Frontal cortex (tissue), 3 donors: ENCODE measurements at regions not wholly inside any gene's neighbourhood (a gene's known extent, or its start where the extent isn't known, plus 50 kb on each side); places are given as distances from the start of the nearest gene placed in this dataset.
A peak's percentile ranks its signal among the peaks of the same experiment; 100 is the strongest.
"Not testable (repeated sequence)": the region's sequence is repeated elsewhere in the genome, so short reads cannot be mapped to it uniquely, and the experiment has no call there.

Experiments
- DNase-seq, 2 donors: peaks; one replicate each; pipeline ENCODE4 v3.0.0; 2012; ENCODE audit warnings: low spot score in 2 of 2
- FAIRE-seq: peaks from 2 replicates; lab custom pipeline; 2012; peaks lifted over from hg19 to GRCh38; lab: Jason Lieb, UNC
- donor health status: control.
- donor health status: control.
- donor health status: control.

DNA sequence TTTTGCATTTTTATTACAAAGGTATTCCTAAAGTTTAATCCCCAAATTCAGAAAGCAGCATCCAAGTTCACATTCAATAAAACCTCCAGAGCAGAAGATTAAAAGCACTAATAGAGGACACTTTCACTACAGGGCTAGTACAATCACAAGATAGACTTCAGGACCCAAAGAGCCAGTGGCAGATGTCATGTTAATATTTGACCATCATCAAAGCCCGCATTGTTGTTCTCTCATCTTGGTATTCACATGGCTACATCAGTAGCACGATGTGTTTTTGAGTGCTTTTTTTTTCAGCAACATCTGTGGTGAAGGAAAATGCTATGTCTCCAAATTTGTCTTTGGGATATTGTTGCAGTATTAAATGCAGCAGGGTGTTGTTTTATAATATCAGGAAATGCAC is 134.3 kb downstream of the ARL4A start:
- DNase-seq (no peak), FAIRE-seq (no peak)

- FAIRE-seq: no peak
- DNase-seq: no peak
Measured at GRCh38 chr7:12826079-12826478, 138.6 kb downstream of the ARL4A start.

DNA sequence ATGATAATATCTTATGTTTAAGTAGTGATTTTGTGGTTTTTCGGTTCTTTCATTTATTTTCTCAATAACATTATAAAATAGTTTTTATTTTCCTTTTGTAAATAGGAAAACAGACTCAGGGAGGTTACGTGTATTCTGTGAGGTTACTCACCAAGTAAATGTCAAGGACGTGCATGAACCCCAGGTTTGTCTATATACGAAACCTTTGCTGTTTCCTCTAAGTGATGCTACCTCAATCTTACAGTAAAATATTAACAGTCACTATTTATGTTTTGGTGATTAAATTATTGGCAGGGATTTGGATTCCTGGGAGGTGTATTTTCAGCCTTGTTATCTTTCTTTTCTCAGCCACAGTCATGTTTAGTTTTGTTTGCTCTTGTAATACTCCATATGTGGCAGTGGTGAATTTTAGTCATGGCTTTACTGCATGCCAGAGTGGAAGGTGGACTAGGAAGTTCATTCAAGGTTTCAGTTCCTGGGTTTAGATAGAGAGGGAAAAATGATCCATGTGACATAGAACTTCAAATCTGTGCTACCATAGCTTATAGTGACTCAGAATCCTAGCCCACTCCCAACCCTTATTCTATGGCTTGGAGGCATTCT is 139.9 kb downstream of the ARL4A start:
- DNase-seq: no peak
- FAIRE-seq: no peak

- no peak for DNase-seq
- FAIRE-seq: no peak
Measured at GRCh38 chr7:12827920-12828319, 140.5 kb downstream of the ARL4A start.

GRCh38 chr7:12831024-12831423 is 143.6 kb downstream of the ARL4A start:
- no peak for DNase-seq
- FAIRE-seq: no peak

DNA sequence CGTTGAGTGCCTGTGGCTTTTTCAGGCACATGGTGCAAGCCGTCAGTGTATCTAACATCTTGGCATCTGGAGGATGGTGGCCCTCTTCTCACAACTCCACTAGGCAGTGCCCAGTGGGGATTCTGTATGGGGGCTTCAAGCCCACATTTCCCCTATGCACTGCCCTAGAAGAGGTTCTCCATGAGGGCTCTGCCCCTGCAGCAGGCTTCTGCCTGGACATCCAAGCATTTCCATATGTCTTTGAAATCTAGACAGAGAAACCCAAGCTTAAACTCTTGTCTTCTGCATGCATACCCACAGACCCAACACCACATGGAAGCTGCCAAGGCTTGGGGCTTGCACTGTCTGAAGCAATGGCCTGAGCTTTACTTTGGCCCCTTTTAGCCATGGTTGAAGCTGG is 146.4 kb downstream of the ARL4A start:
- no peak for DNase-seq
- FAIRE-seq: no peak

DNA sequence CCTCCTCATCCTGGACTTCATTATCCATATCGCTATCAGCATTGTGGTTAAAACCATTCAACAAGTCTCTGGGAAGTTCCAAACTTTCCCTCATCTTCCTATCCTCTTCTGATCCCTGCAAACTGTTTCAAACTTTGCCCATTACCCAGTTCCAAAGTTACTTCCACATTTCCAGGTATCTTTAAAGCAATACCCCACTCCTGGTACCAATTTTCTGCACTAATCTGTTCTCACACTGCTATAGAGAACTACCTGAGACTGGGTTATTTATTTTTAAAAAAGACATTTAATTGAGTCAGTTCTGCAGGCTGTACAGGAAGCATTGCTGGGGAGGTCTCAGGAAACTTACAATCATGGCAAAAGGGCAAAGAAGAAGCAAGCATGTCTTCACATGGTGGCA is 147.3 kb downstream of the ARL4A start:
- FAIRE-seq (no peak), DNase-seq (no peak)

DNA sequence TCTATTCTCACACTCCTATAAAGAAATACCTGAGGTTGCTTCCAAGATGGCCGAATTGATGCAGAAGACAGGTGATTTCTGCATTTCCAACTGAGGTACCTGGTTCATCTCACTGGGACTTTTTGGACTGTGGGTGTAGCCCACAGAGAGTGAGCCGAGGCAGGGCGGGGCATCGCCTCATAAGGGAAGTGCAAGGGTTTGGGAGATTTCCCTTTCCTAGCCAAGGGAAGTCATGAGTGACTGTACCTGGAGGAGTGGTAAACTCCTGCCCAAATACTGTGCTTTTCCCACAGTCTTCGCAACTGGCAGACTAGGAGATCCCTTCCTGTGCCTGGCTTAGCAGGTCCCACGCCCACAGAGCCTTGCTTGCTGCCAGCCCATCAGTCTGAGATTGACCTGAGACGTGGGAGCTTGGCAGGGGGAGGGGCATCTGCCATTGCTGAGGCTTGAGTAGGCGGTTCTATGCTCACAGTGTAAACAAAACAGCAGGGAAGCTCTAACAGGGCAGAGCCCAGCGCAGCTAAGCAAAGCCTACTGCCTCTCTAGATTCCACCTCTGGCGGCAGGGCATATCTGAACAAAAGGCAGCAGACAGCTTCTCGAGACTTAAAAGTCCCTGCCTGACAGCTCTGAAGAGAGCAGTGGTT is 152.2 kb downstream of the ARL4A start:
- no peak for DNase-seq
- FAIRE-seq: no peak

DNA sequence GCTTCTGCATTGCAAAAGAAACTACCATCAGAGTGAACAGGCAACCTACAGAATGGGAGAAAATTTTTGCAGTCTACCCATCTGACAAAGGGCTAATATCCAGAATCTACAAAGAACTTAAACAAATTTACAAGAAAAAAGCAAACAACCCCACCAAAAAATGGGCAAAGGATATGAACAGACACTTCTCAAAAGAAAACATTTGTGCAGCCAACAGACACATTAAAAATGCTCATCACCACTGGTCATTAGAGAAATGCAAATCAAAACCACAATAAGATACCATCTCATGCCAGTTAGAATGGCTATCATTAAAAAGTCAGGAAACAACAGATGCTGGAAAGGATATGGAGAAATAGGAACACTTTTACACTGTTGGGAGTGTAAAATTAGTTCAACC is 157.3 kb downstream of the ARL4A start:
- FAIRE-seq: not testable (repeated sequence)

DNA sequence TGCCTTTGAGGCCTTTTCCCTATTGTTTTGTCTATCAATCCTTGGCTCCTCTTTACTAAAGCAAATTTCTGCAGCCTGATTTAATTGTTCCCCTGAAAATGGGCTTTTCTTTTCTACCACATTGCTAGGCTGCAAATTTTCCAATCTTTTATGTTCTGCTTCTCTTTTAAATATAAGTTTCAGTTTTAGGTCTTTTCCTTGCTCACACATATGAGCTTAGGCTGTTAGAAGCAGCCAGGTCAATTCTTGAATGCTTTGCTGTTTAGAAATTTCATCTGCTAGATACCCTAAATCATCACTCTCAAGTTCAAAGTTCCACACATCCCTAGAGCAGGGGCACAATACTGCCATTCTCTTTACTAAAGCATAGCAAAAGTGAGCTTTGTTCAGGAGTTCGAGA is 159.6 kb downstream of the ARL4A start:
- DNase-seq (no peak), FAIRE-seq (no peak)

More for the DNA sequence above, 157.3 kb downstream of the ARL4A start:
- DNase-seq: not testable (repeated sequence)

DNA sequence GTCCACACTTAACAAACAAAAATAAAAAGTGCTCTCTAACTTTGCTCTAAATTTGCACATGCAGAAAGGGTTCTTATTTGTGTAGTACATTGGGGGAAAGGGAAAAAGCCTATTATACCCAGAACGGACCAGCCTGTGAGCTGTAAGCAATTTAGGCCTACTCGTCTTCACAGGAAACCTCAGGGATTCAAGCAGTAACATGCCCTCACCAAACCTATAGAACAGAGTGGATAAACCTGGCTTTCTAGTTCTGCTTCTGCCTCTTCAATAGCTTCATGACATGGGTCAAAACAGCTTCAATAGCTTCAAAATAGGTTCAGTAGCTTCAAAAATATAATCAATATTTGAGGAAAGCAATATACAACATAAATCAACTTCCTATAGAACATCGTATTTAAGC is 163.7 kb downstream of the ARL4A start:
- DNase-seq (no peak), FAIRE-seq (no peak)

- no peak for FAIRE-seq
Measured at GRCh38 chr7:12851841-12852240, 164.4 kb downstream of the ARL4A start.

GRCh38 chr7:12855036-12855435 is 167.6 kb downstream of the ARL4A start:
- DNase-seq (no peak), FAIRE-seq (no peak)

More at GRCh38 chr7:12851841-12852240, 164.4 kb downstream of the ARL4A start:
- DNase-seq: no peak

- no peak for FAIRE-seq
- no peak for DNase-seq
Measured at GRCh38 chr7:12859761-12860160, 172.3 kb downstream of the ARL4A start.

- DNase-seq (peak in 1 of 2 donors; percentile 10), FAIRE-seq (no peak)
Measured at GRCh38 chr7:12861070-12861469, 173.6 kb downstream of the ARL4A start.

- no peak for FAIRE-seq
Measured at GRCh38 chr7:12862146-12862545, 174.7 kb downstream of the ARL4A start.

GRCh38 chr7:12864470-12865046 is 177.1 kb downstream of the ARL4A start:
- no peak for FAIRE-seq

More at GRCh38 chr7:12862146-12862545, 174.7 kb downstream of the ARL4A start:
- DNase-seq: no peak

DNA sequence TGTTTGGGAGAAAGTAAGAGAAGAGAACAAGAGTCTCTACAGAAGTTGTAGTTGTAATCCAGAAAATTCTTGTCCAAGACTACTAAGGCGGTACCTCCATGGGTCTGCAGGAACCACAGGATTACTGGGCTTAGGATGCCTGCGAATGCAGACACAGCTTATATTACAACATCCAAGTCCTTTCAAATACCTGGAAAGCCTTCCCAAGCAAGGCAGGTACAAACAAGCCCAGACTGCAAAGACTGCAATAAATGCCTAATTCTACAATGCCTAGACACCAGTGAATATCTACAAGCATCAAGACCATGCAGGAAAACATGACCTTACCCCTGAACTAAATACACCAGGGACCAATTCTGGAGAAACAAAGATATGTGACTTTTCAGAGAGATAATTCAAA is 178.2 kb downstream of the ARL4A start:
- no peak for FAIRE-seq
- DNase-seq: no peak

More at GRCh38 chr7:12864470-12865046, 177.1 kb downstream of the ARL4A start:
- no peak for DNase-seq

- no peak for DNase-seq
Measured at GRCh38 chr7:12866207-12866606, 178.8 kb downstream of the ARL4A start.

DNA sequence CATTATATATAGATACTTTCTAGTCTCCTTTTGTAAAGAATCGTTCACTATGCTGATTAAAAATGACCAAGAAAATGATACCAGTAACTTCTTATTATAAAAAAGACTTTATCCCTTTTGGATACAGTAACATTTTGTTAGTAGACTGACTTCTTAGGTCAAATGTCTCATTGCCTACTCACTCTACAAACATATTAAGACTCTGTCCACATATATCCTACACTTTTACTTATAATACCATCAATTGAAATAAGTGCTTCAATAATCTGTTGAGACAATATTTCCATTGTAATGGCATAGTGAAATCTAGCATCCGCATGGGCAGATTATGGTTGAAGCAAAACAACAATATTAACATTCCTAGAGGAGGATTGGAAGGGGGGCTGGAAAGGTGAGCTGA is 180.6 kb downstream of the ARL4A start:
- DNase-seq: no peak
- FAIRE-seq: no peak

More at GRCh38 chr7:12866207-12866606, 178.8 kb downstream of the ARL4A start:
- FAIRE-seq: no peak

- no peak for DNase-seq
- peak; percentile 52 for FAIRE-seq
Measured at GRCh38 chr7:12870219-12870618, 182.8 kb downstream of the ARL4A start.
